DND-41 (cell line): ENCODE measurements at regions not wholly inside any gene's neighbourhood (a gene's known extent, or its start where the extent isn't known, plus 50 kb on each side); places are given as distances from the start of the nearest gene placed in this dataset.

ENCODE experiments used
- ATAC-seq: fragments of 200-7000 bp; cut with Tn5 transposase; 3 replicates; pipeline ENCODE4 v1.9.1; 2021; ENCODE audit warnings: low read depth; ENCODE audit not compliant: insufficient read depth
- DNase-seq: peaks from one replicate; pipeline ENCODE4 v3.0.0-alpha.2; 2020
- H2AFZ ChIP-seq: 2 replicates; pipeline ENCODE4 v1.6.0; 2012; ENCODE audit warnings: low read depth, low read length
- H3K27ac ChIP-seq: 2 replicates; pipeline ENCODE4 v1.5.1; 2012; ENCODE audit warnings: low read length, inconsistent platforms
- H3K27me3 ChIP-seq: fragments of 200-600 bp; sonication (generic); 2 replicates; pipeline ENCODE4 v1.6.0; 2012; ENCODE audit warnings: low read length, mild to moderate bottlenecking, inconsistent platforms; ENCODE audit not compliant: insufficient read depth, poor library complexity
- H3K36me3 ChIP-seq: 2 replicates; pipeline ENCODE4 v1.5.1; 2012; ENCODE audit warnings: low read length, inconsistent platforms; ENCODE audit not compliant: insufficient read depth
- H3K4me1 ChIP-seq: 2 replicates; pipeline ENCODE4 v1.5.1; 2012; ENCODE audit warnings: mild to moderate bottlenecking, low read length; ENCODE audit not compliant: insufficient read depth
- H3K4me2 ChIP-seq: 2 replicates; pipeline ENCODE4 v1.6.0; 2012; ENCODE audit warnings: mild to moderate bottlenecking, moderate library complexity, low read length, inconsistent platforms; ENCODE audit not compliant: insufficient read depth
- H3K4me3 ChIP-seq, 2 experiments: fragments of 200-600 bp in 1 of 2; shearing (Covaris generic) in 1 of 2; 2 replicates each; pipeline ENCODE4 v1.5.1; 2012 to 2016; ENCODE audit warnings: inconsistent platforms in 2 of 2, low read length in 2 of 2, mild to moderate bottlenecking in 2 of 2, low read depth in 1 of 2, moderate library complexity in 1 of 2
- H3K79me2 ChIP-seq: 2 replicates; pipeline ENCODE4 v1.6.0; 2012; ENCODE audit warnings: low read length, inconsistent platforms; ENCODE audit not compliant: insufficient read depth
- H3K9ac ChIP-seq: 2 replicates; pipeline ENCODE4 v1.6.0; 2012; ENCODE audit warnings: low read depth, mild to moderate bottlenecking, inconsistent platforms, low read length, moderate library complexity
- H3K9me3 ChIP-seq: 2 replicates; pipeline ENCODE4 v1.5.1; 2012; ENCODE audit warnings: low read length, moderate library complexity, mild to moderate bottlenecking, inconsistent platforms; ENCODE audit not compliant: insufficient read depth, severe bottlenecking
- H4K20me1 ChIP-seq: 2 replicates; pipeline ENCODE4 v1.6.0; 2012; ENCODE audit warnings: low read length; ENCODE audit not compliant: insufficient read depth
- CTCF ChIP-seq: IDR thresholded peaks from 2 replicates; pipeline ENCODE4 v1.5.1; 2012; ENCODE audit warnings: borderline replicate concordance, low read length, moderate library complexity, mild to moderate bottlenecking; ENCODE audit not compliant: poor library complexity, severe bottlenecking; ENCODE audit errors: extremely low read depth
- EZH2 ChIP-seq: IDR thresholded peaks from 3 replicates; pipeline ENCODE4 v1.6.1; 2012; ENCODE audit warnings: borderline replicate concordance, low read depth, mild to moderate bottlenecking, moderate library complexity, low read length, inconsistent platforms; ENCODE audit not compliant: severe bottlenecking

GRCh38 chr12:107446476-107446875 is 239.1 kb upstream of the PWP1 start:
- TF ChIP-seq EZH2 (no peak), CTCF (no peak)

GRCh38 chr12:107447336-107447735 is 238.3 kb upstream of the PWP1 start:
- H4K20me1 ChIP-seq: no peaks in the 10 kb centered on the region
- no peak overlapping the region for H3K9ac ChIP-seq
- no peaks in the 10 kb centered on the region for H3K36me3 ChIP-seq
- H2AFZ ChIP-seq: no peak overlapping the region
- TF ChIP-seq EZH2 (no peak), CTCF (no peak)
- no peak for DNase-seq
- H3K79me2 ChIP-seq: no peaks in the 10 kb centered on the region
- H3K27ac ChIP-seq: no peak overlapping the region
- H3K9me3 ChIP-seq: no peaks in the 10 kb centered on the region
- no peak for ATAC-seq
- peaks cover 5% of the 10 kb centered on the region for H3K27me3 ChIP-seq
- no peak overlapping the region for H3K4me2 ChIP-seq
- no peak overlapping the region for H3K4me3 ChIP-seq
- no peaks in the 10 kb centered on the region for H3K4me1 ChIP-seq

More at GRCh38 chr12:107446476-107446875, 239.1 kb upstream of the PWP1 start:
- no peaks in the 10 kb centered on the region for H3K79me2 ChIP-seq
- H3K4me2 ChIP-seq: no peak overlapping the region
- H3K4me1 ChIP-seq: no peaks in the 10 kb centered on the region
- no peak for ATAC-seq
- no peaks in the 10 kb centered on the region for H3K36me3 ChIP-seq
- no peak for DNase-seq
- no peak overlapping the region for H3K4me3 ChIP-seq
- H4K20me1 ChIP-seq: no peaks in the 10 kb centered on the region
- no peaks in the 10 kb centered on the region for H3K9me3 ChIP-seq
- no peak overlapping the region for H3K9ac ChIP-seq
- H3K27ac ChIP-seq: no peak overlapping the region
- H2AFZ ChIP-seq: no peak overlapping the region
- H3K27me3 ChIP-seq: peaks cover 5% of the 10 kb centered on the region

GRCh38 chr12:107448198-107448597 is 237.4 kb upstream of the PWP1 start:
- no peak overlapping the region for H3K27ac ChIP-seq
- TF ChIP-seq CTCF: peak; percentile 29
- TF ChIP-seq EZH2: no peak
- no peaks in the 10 kb centered on the region for H3K9me3 ChIP-seq
- DNase-seq (peak; percentile 7), ATAC-seq (no peak)
- no peaks in the 10 kb centered on the region for H3K79me2 ChIP-seq
- H3K4me1 ChIP-seq: no peaks in the 10 kb centered on the region
- H3K9ac ChIP-seq: no peak overlapping the region
- no peak overlapping the region for H3K4me2 ChIP-seq
- no peaks in the 10 kb centered on the region for H3K36me3 ChIP-seq
- H4K20me1 ChIP-seq: no peaks in the 10 kb centered on the region
- peaks cover 5% of the 10 kb centered on the region for H3K27me3 ChIP-seq
- H2AFZ ChIP-seq: no peak overlapping the region
- H3K4me3 ChIP-seq: no peak overlapping the region

- ATAC-seq (no peak), DNase-seq (no peak)
- Histone ChIP-seq H3K27me3 (peaks cover 5% of the 10 kb centered on the region), H3K36me3 (no peaks in the 10 kb centered on the region), H2AFZ (no peak overlapping the region), H3K4me3 (no peak overlapping the region), H3K4me1 (no peaks in the 10 kb centered on the region), H3K9me3 (no peaks in the 10 kb centered on the region), H3K4me2 (no peak overlapping the region), H3K79me2 (no peaks in the 10 kb centered on the region), H3K9ac (no peak overlapping the region), H4K20me1 (no peaks in the 10 kb centered on the region), H3K27ac (no peak overlapping the region)
- TF ChIP-seq CTCF (no peak), EZH2 (no peak)
Observed at GRCh38 chr12:107449891-107450290, 235.7 kb upstream of the PWP1 start.
